ENCODE measurements at regions not wholly inside any gene's neighbourhood (a gene's known extent, or its start where the extent isn't known, plus 50 kb on each side); places are given as distances from the start of the nearest gene placed in this dataset.

- in situ Hi-C loops (cut with HindIII; ENCODE audit: low sequenced_read_pairs), result no loop called here
- no peak for TF ChIP-seq CTCF (IDR thresholded peaks at IDR 0.05; ENCODE audit: low read depth, low read length, missing control alignments)
- H3K4me3 ChIP-seq (ENCODE audit: low read depth, low read length), result no peak overlapping the region
- no peak for DNase-seq (ENCODE audit: low read depth)
These were observed 60.1 kb upstream of the SORCS2 start for GRCh38 chr4:7132249-7132648.

GRCh38 chr4:7131498-7132031 lies 60.8 kb upstream of the SORCS2 start:
- no peak for DNase-seq (ENCODE audit: low read depth)
- in situ Hi-C loops (cut with HindIII; ENCODE audit: low sequenced_read_pairs), result no loop called here
- no peak overlapping the region for H3K4me3 ChIP-seq (ENCODE audit: low read depth, low read length)
- TF ChIP-seq CTCF (IDR thresholded peaks at IDR 0.05; ENCODE audit: low read depth, low read length, missing control alignments), result no peak

- no peak overlapping the region for H3K4me3 ChIP-seq (ENCODE audit: low read depth, low read length)
- TF ChIP-seq CTCF (IDR thresholded peaks at IDR 0.05; ENCODE audit: low read depth, low read length, missing control alignments), result no peak
- no peak for DNase-seq (ENCODE audit: low read depth)
- in situ Hi-C loops (cut with HindIII; ENCODE audit: low sequenced_read_pairs), result no loop called here
These were observed 61.6 kb upstream of the SORCS2 start for GRCh38 chr4:7130621-7131211.

GRCh38 chr4:7129871-7130620 lies 62.2 kb upstream of the GRPEL1 start:
- DNase-seq (ENCODE audit: low read depth), result no peak
- in situ Hi-C loops (cut with HindIII; ENCODE audit: low sequenced_read_pairs), result no loop called here
- no peak for TF ChIP-seq CTCF (IDR thresholded peaks at IDR 0.05; ENCODE audit: low read depth, low read length, missing control alignments)
- no peak overlapping the region for H3K4me3 ChIP-seq (ENCODE audit: low read depth, low read length)

GRCh38 chr4:7128644-7129043 lies 60.8 kb upstream of the GRPEL1 start:
- no peak for TF ChIP-seq CTCF (IDR thresholded peaks at IDR 0.05; ENCODE audit: low read depth, low read length, missing control alignments)
- no peak overlapping the region for H3K4me3 ChIP-seq (ENCODE audit: low read depth, low read length)
- in situ Hi-C loops (cut with HindIII; ENCODE audit: low sequenced_read_pairs), result no loop called here
- DNase-seq (ENCODE audit: low read depth), result no peak

- in situ Hi-C loops (cut with HindIII; ENCODE audit: low sequenced_read_pairs), result no loop called here
- TF ChIP-seq CTCF (IDR thresholded peaks at IDR 0.05; ENCODE audit: low read depth, low read length, missing control alignments), result no peak
- DNase-seq (ENCODE audit: low read depth), result no peak
- no peak overlapping the region for H3K4me3 ChIP-seq (ENCODE audit: low read depth, low read length)
These were observed 60.4 kb upstream of the GRPEL1 start for GRCh38 chr4:7128234-7128633.

All from astrocyte of the cerebellum (primary cell).